H9 (cell line): ENCODE measurements at regions not wholly inside any gene's neighbourhood (a gene's known extent, or its start where the extent isn't known, plus 50 kb on each side); places are given as distances from the start of the nearest gene placed in this dataset.

Source experiments
- DNase-seq: peaks from one replicate; pipeline ENCODE4 v3.0.0-alpha.2; 2017
- H2AFZ ChIP-seq: one replicate; pipeline ENCODE4 v1.6.1; 2013; ENCODE audit warnings: mild to moderate bottlenecking, low read length, control low read depth, moderate library complexity
- H2AK5ac ChIP-seq: 2 replicates; pipeline ENCODE4 v1.6.1; 2013; ENCODE audit warnings: low read length, control low read depth, mixed read lengths; ENCODE audit not compliant: insufficient read length
- H2BK120ac ChIP-seq: one replicate; pipeline ENCODE4 v1.6.1; 2013; ENCODE audit warnings: low read depth, mild to moderate bottlenecking, low read length, control low read depth, inconsistent platforms; ENCODE audit not compliant: poor library complexity, severe bottlenecking
- H2BK12ac ChIP-seq: 2 replicates; pipeline ENCODE4 v1.6.1; 2013; ENCODE audit warnings: low read length, control low read depth, mixed read lengths, low read depth; ENCODE audit not compliant: insufficient read length
- H2BK15ac ChIP-seq: 2 replicates; pipeline ENCODE4 v1.6.1; 2013; ENCODE audit warnings: low read depth, low read length, control low read depth
- H2BK20ac ChIP-seq: one replicate; pipeline ENCODE4 v1.6.1; 2013; ENCODE audit warnings: low read depth, mild to moderate bottlenecking, low read length, control low read depth, inconsistent platforms; ENCODE audit not compliant: poor library complexity, severe bottlenecking
- H2BK5ac ChIP-seq: 2 replicates; pipeline ENCODE4 v1.6.1; 2013; ENCODE audit warnings: low read length, control low read depth, mixed read lengths; ENCODE audit not compliant: insufficient read length
- H3K14ac ChIP-seq: 2 replicates; pipeline ENCODE4 v1.6.1; 2013; ENCODE audit warnings: low read length, control low read depth; ENCODE audit not compliant: insufficient read depth
- H3K18ac ChIP-seq: 2 replicates; pipeline ENCODE4 v1.6.1; 2013; ENCODE audit warnings: low read depth, mild to moderate bottlenecking, mixed read lengths, low read length, control low read depth; ENCODE audit not compliant: insufficient read length
- H3K23ac ChIP-seq: 2 replicates; pipeline ENCODE4 v1.6.1; 2013; ENCODE audit warnings: low read length, control low read depth, mixed read lengths, low read depth; ENCODE audit not compliant: insufficient read length
- H3K23me2 ChIP-seq: 2 replicates; pipeline ENCODE4 v1.6.1; 2013; ENCODE audit warnings: low read depth, mild to moderate bottlenecking, mixed read lengths, low read length, control low read depth; ENCODE audit not compliant: insufficient read length, poor library complexity, severe bottlenecking
- H3K27ac ChIP-seq: 2 replicates; pipeline ENCODE4 v1.5.1; 2013; ENCODE audit warnings: low read length, control low read depth, mixed read lengths, low read depth; ENCODE audit not compliant: insufficient read length
- H3K27me3 ChIP-seq: 2 replicates; pipeline ENCODE4 v1.6.1; 2013; ENCODE audit warnings: low read length, control low read depth, inconsistent platforms; ENCODE audit not compliant: insufficient read depth
- H3K4ac ChIP-seq: 2 replicates; pipeline ENCODE4 v1.6.1; 2013; ENCODE audit warnings: low read depth, mild to moderate bottlenecking, control low read depth, inconsistent platforms, low read length, moderate library complexity
- H3K4me1 ChIP-seq: 2 replicates; pipeline ENCODE4 v1.6.1; 2013; ENCODE audit warnings: low read length, control low read depth, inconsistent platforms; ENCODE audit not compliant: insufficient read depth
- H3K4me2 ChIP-seq: 2 replicates; pipeline ENCODE4 v1.6.1; 2013; ENCODE audit warnings: low read length, control low read depth, mixed read lengths; ENCODE audit not compliant: insufficient read length, insufficient read depth
- H3K56ac ChIP-seq: 2 replicates; pipeline ENCODE4 v1.6.1; 2013; ENCODE audit warnings: low read depth, mild to moderate bottlenecking, mixed read lengths, low read length, control low read depth; ENCODE audit not compliant: insufficient read length
- H3K79me1 ChIP-seq: 2 replicates; pipeline ENCODE4 v1.6.1; 2013; ENCODE audit warnings: low read depth, mild to moderate bottlenecking, moderate library complexity, low read length, control low read depth, inconsistent platforms; ENCODE audit not compliant: insufficient read depth, poor library complexity, severe bottlenecking
- H3K79me2 ChIP-seq: 2 replicates; pipeline ENCODE4 v1.6.1; 2013; ENCODE audit warnings: low read length, control low read depth, inconsistent platforms; ENCODE audit not compliant: insufficient read depth
- H3K9ac ChIP-seq: 2 replicates; pipeline ENCODE4 v1.6.1; 2013; ENCODE audit warnings: low read length, control low read depth, mixed read lengths; ENCODE audit not compliant: insufficient read length; ENCODE audit errors: extremely low read depth
- H3K9me3 ChIP-seq: one replicate; pipeline ENCODE4 v1.6.1; 2013; ENCODE audit warnings: low read depth, low read length, inconsistent platforms; ENCODE audit not compliant: control insufficient read depth
- H3T11ph ChIP-seq: one replicate; pipeline ENCODE4 v1.6.1; 2013; ENCODE audit warnings: mild to moderate bottlenecking, low read length, control low read depth, inconsistent platforms
- H4K20me1 ChIP-seq: one replicate; pipeline ENCODE4 v1.6.1; 2013; ENCODE audit not compliant: control insufficient read depth, insufficient read length, insufficient read depth
- H4K5ac ChIP-seq: 2 replicates; pipeline ENCODE4 v1.6.1; 2013; ENCODE audit warnings: low read depth, mild to moderate bottlenecking, mixed read lengths, low read length, control low read depth; ENCODE audit not compliant: insufficient read length
- H4K8ac ChIP-seq: replicated peaks from 2 replicates; pipeline ENCODE4 v1.6.1; 2013; ENCODE audit warnings: low read length, control low read depth, mixed read lengths, low read depth; ENCODE audit not compliant: insufficient read length
- H4K91ac ChIP-seq: 2 replicates; pipeline ENCODE4 v1.6.1; 2013; ENCODE audit warnings: low read depth, mild to moderate bottlenecking, moderate library complexity, mixed read lengths, low read length, control low read depth; ENCODE audit not compliant: insufficient read length
- H3K27ac Mint-ChIP-seq, 3 experiments: 2 replicates in 2 of 3; 3 replicates in 1 of 3; pipeline ENCODE4 v1.8.0; 2020 to 2021; ENCODE audit warnings: mixed read lengths in 3 of 3, mild to moderate bottlenecking in 1 of 3, moderate library complexity in 1 of 3
- H3K27me3 Mint-ChIP-seq: 2 replicates; pipeline ENCODE4 v1.8.0; 2021; ENCODE audit warnings: low read depth, mild to moderate bottlenecking, moderate library complexity, mixed read lengths
- H3K36me3 Mint-ChIP-seq, 3 experiments: 2 replicates in 2 of 3; 3 replicates in 1 of 3; pipeline ENCODE4 v1.8.0; 2020 to 2021; ENCODE audit warnings: low read depth in 3 of 3, mixed read lengths in 3 of 3; ENCODE audit not compliant: insufficient read depth in 1 of 3
- H3K4me1 Mint-ChIP-seq, 2 experiments: 2 replicates each; pipeline ENCODE4 v1.8.0; 2020; ENCODE audit warnings: mixed read lengths in 2 of 2
- H3K4me3 Mint-ChIP-seq, 2 experiments: 2 replicates in 1 of 2; 3 replicates in 1 of 2; pipeline ENCODE4 v1.8.0; 2020 to 2021; ENCODE audit warnings: mild to moderate bottlenecking in 2 of 2, mixed read lengths in 2 of 2, moderate library complexity in 1 of 2
- H3K9me3 Mint-ChIP-seq, 2 experiments: 2 replicates in 1 of 2; 3 replicates in 1 of 2; pipeline ENCODE4 v1.8.0; 2020; ENCODE audit warnings: mild to moderate bottlenecking in 2 of 2, mixed read lengths in 2 of 2, moderate library complexity in 1 of 2
- CTCF ChIP-seq: fragments of 200-600 bp; sonication (generic); conservative IDR thresholded peaks from 3 replicates; pipeline ENCODE4 v1.8.0; 2021; ENCODE audit warnings: antibody characterized with exemption, mild to moderate bottlenecking
- WGBS: extraction: QIAGEN DNeasy Blood & Tissue Kit; methylation state at CpG from one replicate; pipeline ENCODE4 v1.1.7; 2013; ENCODE audit warnings: missing lambda C conversion rate, low lambda C conversion rate, mixed read lengths; ENCODE audit not compliant: insufficient read length; ENCODE audit errors: extremely low coverage; 5-methylcytosine and 5-hydroxymethylcytosine counted together

GRCh38 chr11:86147004-86147403, 78.1 kb upstream of the PICALM start:
- no peak overlapping the region for H3K56ac ChIP-seq
- H2AFZ ChIP-seq = no peak overlapping the region
- no peak overlapping the region for H4K5ac ChIP-seq
- H3K4me3 Mint-ChIP-seq = no peak overlapping the region
- no peak overlapping the region for H2BK20ac ChIP-seq
- no peaks in the 10 kb centered on the region for H3K79me1 ChIP-seq
- H3K79me2 ChIP-seq = no peaks in the 10 kb centered on the region
- no peak overlapping the region for H3K23ac ChIP-seq
- TF ChIP-seq CTCF = no peak
- H3K27me3 ChIP-seq = no peaks in the 10 kb centered on the region
- H3K4me2 ChIP-seq = no peak overlapping the region
- DNase-seq = no peak
- H2AK5ac ChIP-seq = no peak overlapping the region
- H3K4ac ChIP-seq = no peak overlapping the region
- H4K91ac ChIP-seq = no peak overlapping the region
- H3T11ph ChIP-seq = no peak overlapping the region
- H3K23me2 ChIP-seq = no peaks in the 10 kb centered on the region
- no peak overlapping the region for H2BK120ac ChIP-seq
- no peaks in the 10 kb centered on the region for H4K20me1 ChIP-seq
- peaks cover 4% of the 10 kb centered on the region; the same call in 1 of the 2 replicates for H3K4me1 ChIP-seq
- no CpG with 5 or more reads among the region's 3 CpGs for WGBS
- no peak overlapping the region for H2BK12ac ChIP-seq
- no peak overlapping the region for H2BK15ac ChIP-seq
- H3K36me3 Mint-ChIP-seq = no peaks in the 10 kb centered on the region
- H3K9ac ChIP-seq = no peak overlapping the region
- H3K9me3 Mint-ChIP-seq = no peaks in the 10 kb centered on the region
- H3K27me3 Mint-ChIP-seq = peaks cover 6% of the 10 kb centered on the region
- peaks cover 18 to 28% of the 10 kb centered on the region in 2 experiments for H3K4me1 Mint-ChIP-seq
- H3K27ac ChIP-seq = no peak overlapping the region
- H2BK5ac ChIP-seq = no peak overlapping the region
- H3K14ac ChIP-seq = no peak overlapping the region
- no peak overlapping the region for H3K18ac ChIP-seq
- no peak overlapping the region for H4K8ac ChIP-seq
- no peaks in the 10 kb centered on the region for H3K9me3 ChIP-seq
- H3K27ac Mint-ChIP-seq = no peak overlapping the region
